ENCODE measurements at regions not wholly inside any gene's neighbourhood (a gene's known extent, or its start where the extent isn't known, plus 50 kb on each side); places are given as distances from the start of the nearest gene placed in this dataset.

DNA sequence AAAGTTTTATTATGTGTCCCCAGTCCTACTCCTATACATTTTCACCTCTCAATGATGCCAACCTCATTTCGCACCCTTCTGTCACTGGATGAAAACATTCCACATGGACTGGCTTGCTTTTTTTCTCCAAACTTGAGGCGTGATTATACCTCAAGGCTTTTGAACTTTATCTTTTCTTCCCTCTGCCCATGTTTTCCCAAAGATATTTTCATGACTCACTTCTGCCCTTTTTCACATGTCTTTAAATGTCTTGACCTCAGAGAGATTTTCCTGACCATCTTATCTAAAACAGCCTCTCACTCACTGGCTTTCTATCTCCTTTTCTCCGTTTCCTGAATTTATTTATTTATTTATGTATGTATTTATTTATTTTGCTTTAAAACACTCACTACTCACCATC is 659.0 kb downstream of the PTPRC start:
- no peak for DNase-seq

DNA sequence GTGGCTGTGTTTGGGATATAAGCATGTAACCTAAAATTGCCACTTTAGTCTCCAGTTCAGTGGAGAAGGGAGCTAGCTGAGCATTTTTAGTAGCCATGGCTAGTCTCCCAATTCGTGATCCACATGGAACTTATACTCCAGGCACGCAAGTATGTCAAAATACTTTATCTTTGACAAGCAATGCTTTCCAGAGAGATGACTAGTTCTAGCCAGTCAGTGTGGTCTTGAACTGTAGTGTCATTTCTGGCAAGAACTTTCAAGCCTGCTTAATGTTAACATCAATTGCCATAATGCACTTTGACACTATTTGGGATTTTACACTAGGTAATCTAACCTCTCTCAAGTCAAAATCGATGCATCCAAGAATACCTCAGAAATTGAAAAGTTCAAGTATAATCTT is 660.0 kb downstream of the PTPRC start:
- no peak for DNase-seq

DNA sequence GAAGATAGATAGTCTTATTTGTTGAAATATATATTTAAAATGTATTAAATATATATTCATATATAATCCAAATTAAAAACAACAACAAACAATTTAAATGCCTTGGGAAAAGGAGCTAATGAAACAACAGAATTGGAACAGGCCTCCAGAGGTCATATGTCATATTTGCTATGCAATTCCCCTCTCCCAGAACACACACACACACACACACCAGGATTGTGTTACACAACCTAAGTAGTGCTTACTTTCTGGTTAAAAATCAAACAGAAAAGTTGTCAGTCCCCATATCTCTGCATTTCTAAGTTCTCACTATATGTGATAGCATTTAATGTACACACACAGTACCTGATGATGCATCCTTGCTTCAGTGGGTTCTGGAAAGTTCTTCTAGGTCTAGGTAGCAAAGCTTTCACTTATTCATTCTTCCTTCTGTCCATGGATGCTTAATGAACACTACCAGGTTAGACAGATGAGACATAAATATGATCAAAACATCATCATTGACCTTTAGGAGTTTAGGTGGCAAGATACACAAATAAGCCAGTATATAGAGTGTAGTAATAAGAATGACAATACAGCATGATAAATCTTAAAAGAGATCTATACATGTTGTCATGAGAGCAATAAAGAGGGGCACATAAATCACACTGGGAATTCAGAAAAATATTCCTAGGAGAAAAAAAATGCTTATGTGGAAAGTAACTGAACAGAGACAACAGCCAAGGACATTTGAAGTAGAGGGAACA is 662.8 kb downstream of the PTPRC start:
- no peak for DNase-seq

DNA sequence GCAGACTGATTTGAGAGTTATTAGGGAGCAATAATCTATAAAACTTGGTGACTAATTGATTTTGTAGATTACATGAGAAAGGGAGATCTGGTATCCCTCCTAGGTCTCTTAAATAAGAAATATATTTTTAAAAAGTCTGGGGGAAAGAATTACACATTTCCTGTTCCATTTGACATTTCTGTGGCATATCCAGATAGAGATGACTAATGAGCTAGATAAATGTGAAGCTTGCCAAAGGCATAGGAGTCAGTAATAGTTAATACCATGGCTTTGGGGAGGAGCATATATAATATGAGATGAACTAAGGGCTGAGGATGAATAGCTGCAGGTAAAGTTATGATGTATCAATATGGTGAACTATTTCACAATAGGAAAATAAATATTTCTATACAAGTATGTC is 663.7 kb downstream of the PTPRC start:
- DNase-seq, result no peak

DNA sequence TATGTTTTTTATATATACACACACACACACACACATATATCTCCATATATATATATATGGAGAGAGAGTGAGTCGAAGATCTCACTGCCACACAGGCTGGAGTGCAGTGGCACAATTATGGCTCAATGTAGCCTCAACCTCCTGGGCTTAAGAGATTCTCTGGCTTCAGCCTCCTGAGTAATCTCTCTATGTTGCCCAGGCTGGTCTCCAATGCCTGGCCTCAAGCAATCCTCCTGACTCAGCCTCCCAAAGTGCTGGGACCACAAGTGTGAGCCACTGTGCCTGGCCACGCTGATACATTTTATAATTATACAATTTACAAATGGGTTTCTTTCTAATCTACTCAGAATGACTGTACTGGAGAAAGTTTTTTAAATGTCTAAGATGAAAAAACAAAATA is 664.2 kb downstream of the PTPRC start:
- no peak for DNase-seq

DNA sequence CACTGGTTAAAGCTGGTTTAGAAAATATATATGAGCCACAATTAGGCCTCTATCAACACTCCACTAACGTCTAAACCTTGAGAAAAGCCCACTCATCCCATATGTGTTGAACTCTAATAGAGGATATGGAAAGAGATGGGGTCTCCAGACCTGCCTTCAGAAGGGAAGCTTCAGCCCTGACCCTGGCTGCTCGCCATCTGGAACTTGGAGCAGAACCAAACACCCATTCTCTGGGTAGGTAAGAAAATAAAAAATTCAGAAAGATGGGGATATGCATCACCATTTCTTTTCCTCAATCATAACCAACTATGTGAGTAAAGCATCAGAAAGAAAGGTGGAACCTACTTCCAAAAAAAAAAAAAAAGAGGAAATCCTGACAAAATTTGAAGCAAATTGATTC is 666.2 kb downstream of the PTPRC start:
- no peak for DNase-seq

DNA sequence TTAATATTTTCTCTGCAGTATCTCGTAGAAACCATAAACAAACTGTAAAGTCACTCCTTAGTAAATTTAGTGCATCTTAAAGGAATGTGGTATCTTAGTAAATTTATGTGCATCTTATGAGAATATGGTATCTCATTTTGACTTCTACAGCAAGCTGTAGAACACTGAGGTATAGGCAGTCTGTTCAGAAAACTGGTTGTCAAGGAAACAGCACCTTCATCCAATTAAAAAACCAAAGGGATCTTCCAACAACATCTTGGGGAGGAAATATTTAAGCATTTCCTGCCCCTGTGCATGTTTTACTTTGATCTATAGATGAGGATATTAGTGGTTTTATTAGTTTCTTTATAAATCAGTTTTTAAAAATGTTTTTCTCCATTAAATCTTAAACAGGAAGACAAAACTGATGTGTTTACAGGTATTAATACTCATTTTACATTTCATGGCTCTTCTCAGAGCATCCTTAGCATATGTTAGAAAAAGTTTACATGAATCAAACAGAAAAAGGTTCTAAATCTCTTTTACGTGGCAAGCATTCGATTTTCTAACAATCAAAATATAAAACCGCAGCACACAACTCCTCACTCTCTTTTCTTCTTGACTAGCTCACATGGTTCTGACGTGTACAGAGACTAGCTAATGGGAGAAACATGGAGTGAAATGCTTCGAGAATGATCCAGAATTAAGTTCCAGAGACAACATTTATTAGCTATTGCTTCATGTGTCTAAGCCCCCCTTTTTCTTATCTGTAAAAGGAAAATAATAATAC is 668.8 kb downstream of the PTPRC start:
- DNase-seq, result no peak

DNA sequence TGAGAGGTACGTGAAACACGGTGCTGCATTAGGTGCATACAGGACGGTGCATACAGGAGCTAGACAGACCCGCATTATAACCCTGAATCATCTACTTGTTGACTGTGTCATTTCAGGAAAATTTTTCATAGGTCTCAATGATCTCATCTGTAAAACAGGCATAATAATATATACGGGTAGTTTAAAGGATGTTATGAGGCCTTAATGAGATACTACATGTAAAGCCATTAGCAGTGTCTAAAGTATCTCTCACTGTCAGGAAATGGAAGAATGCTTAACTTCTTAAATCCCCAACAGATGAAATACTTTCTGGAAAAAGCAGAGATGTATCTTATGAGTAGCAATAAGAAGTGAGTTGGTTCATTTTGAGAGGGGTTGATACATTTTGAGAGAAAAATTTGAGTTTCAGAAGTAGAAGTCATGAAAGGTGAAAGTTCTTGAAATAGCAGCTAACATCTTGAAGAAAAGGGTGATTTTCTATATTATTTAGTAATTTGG is 669.6 kb downstream of the PTPRC start:
- no peak for DNase-seq

DNA sequence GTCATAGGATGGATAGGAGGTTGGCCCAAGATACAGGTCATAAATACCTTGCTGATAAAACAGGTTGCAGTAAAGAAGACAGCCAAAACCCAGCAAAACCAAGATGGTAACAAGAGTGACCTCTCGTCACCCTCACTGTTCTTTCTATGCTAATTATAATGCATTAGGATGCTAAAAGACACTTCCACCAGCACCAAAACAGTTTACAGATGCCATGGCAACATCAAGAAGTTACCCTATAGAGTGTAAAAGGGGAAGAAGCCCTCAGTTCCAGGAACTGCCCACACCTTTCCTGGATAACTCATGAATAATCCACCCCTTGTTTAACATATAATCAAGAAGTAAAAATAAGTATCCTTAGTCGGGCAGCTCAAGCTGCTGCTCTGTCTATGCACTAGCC is 671.9 kb downstream of the PTPRC start:
- DNase-seq, result no peak

DNA sequence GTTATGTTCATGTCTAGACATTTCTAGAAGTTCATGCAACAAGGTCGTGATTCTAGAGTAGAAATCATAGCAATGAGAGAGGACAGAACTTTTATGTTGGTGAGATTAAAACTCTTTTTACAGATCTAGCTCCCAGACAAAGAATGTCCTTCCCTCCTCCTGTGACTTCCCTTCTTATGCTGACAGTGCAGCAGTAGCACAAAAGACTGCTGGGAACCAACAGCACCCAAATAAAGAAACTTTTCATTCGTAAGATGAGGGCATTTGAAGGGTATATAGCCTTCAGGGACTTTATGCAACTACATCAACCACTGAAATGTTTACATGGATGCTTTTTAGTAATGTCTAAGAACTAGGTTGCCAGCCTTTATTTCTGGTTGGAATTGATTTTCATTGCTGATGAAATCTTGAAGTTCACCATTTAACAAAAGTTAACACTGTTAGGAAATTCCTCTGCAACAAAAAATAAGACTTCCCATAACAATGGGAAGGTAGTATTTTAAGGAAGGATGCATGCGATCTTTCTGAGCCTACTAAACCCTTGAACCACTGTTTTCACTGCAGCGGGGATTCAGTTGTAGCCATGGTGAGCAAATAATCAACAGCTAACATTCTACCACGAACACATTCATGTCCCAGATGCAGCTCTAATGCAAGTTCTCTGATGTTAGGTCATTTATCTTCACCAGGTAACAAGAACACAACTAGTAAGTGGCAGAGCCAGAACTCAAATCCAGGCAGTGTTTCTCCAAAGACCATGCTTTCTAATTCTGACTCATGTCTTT is 672.8 kb downstream of the PTPRC start:
- DNase-seq, result no peak

DNA sequence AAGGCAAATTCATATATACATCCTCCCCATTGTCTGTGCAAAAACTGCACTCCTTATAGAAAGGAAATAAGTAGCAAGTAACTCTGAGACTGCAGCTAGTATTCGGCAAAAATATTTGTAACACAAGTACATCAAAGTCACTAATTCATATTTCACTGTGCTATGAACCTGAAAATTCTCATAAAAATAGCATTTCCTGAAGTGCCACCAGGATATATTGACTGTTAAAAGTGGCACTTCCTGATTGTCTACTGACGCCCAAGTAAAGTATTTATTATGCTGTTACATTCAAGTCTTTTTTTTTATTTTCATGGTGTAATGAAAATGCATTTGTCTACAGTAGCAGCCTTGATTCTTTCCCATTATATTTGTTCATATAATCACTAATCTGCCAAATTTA is 673.8 kb downstream of the PTPRC start:
- DNase-seq, result no peak

DNA sequence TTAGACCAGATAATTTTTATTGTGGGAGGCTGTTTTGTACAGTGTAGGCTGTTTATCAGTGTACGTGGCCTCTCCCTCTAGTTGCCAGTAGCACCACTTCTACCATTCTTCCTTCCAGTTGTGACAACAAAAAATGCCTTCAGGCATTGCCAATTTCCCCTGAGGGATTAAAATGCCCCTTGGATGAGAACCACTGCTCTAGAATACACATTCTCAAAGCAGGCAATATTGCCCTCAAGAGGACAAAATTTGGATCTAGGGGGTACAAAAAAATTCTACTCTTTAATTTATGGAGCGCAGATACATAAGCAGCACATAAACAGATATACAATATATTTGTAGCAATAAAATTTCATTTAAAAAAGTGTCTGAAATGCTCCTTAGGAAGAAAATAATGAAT is 674.6 kb downstream of the PTPRC start:
- DNase-seq, result no peak

DNA sequence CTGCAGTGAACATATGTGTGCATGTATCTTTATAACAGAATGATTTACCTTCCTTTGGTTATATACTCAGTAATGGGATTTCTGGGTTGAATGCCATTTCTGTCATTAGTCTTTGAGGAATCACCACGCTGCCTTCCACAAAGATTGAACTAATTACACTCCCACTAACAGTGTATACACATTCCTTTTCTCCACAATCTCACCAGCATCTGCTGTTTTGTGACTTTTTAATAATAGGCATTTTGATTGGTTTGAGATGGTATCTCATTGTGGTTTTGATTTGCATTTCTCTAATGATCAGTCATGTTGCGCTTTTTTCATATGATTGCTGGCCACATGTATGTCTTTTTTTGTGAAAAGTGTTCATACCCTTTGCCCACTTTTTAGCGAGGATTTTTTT is 680.5 kb downstream of the PTPRC start:
- DNase-seq, result no peak

DNA sequence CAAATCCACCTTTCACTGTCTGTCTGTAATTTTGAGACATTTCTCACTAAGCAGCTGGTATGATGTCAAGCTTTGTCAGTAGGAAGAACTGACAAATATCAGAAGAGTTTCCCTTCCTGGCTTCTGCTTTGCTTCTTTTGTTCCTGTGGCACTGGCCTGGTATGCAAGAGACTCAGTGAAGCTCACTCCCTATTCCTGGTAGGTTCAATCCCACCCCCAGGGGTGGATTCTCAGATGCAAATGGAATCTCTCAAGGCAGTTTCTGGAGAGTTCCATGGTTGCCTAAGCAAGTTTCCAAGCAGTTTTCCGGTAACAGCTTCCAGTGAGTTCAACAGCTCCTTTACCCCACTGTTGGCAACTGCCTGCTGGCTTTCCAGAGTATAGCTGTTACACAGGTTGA is 683.4 kb downstream of the PTPRC start:
- DNase-seq, result no peak

DNA sequence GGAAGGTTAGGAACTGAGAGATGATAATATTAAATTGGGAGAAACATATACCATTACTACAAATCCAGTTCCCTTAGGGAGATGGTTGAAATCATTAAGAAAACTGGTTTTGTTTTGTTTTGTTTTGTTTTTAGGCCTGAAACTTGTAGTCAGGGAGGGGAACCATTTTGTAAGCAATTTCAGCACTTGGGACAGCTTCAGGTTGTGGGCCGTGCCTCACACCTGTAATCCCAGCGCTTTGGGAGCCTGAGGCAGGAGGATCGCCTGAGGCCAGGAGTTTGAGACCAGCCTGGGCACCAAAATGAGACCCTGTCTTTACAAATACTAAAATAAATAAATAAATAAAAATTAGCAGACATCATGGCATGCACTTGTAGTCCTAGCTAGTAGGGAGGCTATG is 694.3 kb upstream of the NR5A2 start:
- no peak for DNase-seq

DNA sequence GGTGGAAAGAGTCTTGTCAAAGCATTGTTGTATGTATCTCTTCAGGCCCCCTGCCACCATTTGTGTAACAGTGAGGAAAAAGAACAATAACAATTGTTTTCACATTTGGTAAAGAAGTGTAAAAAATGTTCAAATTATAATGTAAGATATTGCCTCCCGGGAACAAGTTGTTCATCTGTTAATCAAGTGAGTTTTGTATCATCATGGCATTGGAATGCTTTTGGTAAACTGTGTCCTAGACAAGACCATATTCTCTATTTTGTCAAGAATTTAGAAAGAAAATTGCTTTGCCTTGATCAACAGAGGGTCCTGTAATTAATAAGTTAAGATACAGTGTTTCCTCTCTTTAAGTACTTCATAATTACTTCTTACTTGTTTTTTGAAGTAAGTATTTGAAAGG is 692.0 kb upstream of the NR5A2 start:
- no peak for DNase-seq

DNA sequence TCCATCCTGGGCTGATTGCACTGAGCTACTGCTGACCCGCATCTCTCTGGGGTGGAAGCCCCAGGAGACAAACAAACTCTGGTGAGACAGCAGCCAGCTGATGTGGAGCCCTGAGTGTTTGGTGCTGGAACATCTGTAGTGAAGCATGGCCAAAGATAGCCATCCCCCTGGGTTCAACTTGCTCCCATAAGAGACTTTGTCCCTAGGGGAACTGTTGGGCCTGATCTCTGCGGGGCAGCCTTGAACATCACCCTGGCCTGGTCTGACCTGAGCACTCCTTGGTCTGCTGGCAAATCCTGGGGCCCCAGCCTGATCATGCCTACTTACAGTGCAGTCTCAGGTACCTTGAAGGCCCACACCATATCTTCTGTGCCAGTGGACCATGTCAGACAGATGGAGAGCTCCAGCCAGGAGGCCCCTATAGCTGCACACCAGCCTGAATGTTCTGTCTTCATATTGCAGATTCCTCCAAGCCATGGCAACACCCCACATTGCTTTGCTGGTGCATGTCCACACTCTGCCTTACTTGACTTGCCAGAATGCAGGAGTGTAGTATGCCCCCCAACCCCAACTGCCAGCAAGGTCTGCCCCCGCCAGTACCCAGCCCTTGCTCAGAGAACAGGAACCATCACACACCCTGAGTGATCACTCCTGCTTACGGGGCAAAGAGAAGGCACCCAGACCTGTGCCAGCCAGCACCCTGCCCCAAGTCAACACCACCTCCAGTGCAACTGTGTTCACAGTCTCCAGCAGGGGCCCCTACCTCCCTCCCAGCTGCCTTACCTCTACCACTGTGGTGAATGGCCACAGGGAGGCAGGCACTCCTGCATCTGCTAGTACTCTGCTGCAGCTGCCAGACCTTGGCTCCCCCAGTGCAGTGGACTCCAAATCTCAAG is 690.5 kb upstream of the NR5A2 start:
- DNase-seq, result no peak

DNA sequence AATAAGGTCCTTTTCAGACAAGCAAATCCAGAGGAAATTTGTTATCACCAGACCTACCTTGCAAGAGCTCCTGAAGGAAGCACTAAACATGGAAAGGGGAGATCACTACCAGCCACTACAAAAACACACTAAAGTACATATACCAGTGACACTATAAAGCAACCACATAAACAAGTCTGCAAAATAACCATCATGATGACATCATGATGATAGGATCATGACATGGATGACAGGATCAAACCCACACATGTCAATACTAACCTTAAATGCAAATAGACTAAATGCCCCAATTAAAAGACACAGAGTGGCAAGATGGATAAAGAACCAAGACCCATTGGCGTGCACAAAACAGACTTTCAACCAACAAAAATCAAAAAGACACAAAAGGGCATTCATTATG is 688.8 kb upstream of the NR5A2 start:
- DNase-seq, result no peak

DNA sequence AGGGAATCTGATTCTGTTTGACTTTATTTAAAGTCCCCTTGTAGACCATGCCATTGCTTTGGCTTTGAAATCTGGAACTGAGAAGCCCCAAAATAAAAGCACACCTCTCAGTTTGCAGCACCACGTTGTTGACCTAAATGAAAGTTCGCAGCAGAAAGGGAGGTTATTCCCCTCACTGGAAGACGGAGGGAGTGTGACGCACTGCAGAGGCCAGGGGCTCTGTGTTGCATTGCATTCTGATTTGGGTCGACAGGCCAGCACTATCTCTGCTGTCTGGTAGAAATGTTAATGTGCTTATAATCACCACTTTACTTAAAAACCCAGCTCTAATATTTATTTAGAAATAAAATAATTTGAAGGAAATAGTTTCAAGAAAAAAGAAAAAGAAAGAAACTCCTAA is 675.2 kb upstream of the NR5A2 start:
- no peak for DNase-seq

DNA sequence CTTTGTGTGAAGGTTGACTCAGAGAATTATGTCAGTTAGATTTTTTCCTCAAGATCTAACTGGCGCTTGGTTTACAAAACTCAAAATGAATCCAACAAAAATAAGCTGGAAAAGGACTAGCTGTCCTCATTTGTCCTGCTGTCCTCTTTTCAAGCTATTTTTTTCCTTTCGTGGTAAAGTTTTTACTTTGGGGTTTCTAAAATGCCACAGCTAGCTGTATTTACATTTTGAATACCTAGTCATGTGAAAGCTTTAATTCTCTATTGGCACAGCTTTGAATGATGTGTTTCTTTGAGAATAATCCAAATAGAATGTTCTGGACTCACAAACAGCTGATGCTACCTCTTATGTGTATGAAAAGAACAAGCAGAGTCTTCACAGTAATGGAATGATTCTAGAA is 673.6 kb upstream of the NR5A2 start:
- DNase-seq, result no peak

DNA sequence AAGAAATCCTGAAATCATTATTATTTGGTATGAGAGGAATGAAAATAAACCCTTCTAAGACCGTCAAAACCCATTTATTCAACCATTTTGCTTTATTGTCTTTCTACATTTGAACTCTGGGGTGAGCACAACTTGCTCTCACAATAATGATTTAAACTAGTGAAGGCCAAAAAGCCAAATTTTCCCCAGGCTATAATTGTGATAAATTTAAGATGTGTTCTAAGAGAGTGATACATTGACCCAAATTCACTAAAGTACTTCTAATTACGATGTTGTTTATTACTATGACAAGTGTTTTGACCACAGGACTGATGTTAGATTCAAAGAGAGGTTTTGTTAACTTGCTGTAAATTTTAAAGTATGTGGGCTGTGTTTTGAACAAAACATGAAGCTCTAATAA is 670.9 kb upstream of the NR5A2 start:
- DNase-seq, result no peak

DNA sequence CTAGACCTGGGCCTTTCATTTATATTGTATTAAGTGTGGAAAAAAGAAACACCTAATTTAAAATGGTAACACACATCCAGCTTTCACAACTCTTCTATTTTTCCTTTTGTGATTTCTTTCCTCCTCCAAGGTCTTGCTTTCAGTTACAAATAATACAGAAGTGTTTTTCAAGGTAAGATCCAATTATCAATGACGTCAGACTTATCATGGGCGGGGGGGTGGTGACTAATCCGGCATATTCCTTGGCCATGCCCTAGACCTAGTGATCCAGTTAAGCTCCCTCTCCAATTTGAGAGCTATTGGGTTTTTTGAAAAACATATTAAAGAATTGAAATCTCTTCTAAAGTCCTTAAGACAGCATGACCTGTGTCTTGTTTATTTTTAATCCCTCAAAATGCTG is 669.9 kb upstream of the NR5A2 start:
- no peak for DNase-seq

DNA sequence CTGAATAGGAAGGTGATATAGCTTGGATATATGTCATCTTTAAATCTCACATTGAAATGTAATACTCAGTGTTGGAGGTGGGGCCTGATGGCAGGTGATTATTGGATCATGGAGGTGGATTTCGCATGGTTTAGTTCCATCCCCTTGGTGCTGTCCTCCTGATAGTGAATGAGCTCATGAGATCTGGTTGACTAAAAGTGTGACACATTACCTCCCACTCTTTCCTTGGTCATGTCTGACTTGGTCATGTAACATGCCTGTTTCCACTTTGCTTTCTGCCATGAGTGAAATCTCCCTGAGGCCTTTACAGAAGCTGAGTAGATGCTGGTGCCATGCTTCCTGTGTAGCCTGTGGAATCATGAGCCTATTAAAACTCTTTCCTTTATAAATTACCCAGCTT is 664.5 kb upstream of the NR5A2 start:
- no peak for DNase-seq
